Gastroesophageal sphincter (tissue), 3 donors: ENCODE measurements at regions not wholly inside any gene's neighbourhood (a gene's known extent, or its start where the extent isn't known, plus 50 kb on each side); places are given as distances from the start of the nearest gene placed in this dataset.

Experiments
- CTCF ChIP-seq, 4 experiments: fragments of 200-600 bp in 2 of 4; fragments of 450-650 bp in 2 of 4; sonication (generic) in 1 of 4; IDR thresholded peaks; one replicate each; pipeline ENCODE4 v1.5.1; 2017 to 2019; ENCODE audit warnings: antibody characterized with exemption in 4 of 4, mild to moderate bottlenecking in 2 of 4, moderate library complexity in 2 of 4
- POLR2A ChIP-seq, 2 donors: fragments of 450-650 bp; IDR thresholded peaks; one replicate each; pipeline ENCODE4 v1.6.1; 2017; ENCODE audit warnings: antibody characterized with exemption in 2 of 2, mild to moderate bottlenecking in 2 of 2, moderate library complexity in 1 of 2
- POLR2AphosphoS5 ChIP-seq: sonication (generic); formaldehyde crosslinking; IDR thresholded peaks from one replicate; pipeline ENCODE4 v1.6.1; 2017; ENCODE audit warnings: antibody characterized with exemption

- no peak for TF ChIP-seq CTCF (IDR thresholded peaks at IDR 0.05)
- TF ChIP-seq POLR2AphosphoS5 = no peak
- TF ChIP-seq POLR2A (IDR thresholded peaks at IDR 0.05) = no peak
Observed at GRCh38 chr15:95096651-95097050, 865.3 kb downstream of the MCTP2 start.
